Choroid plexus epithelial cell (primary cell): ENCODE measurements at regions not wholly inside any gene's neighbourhood (a gene's known extent, or its start where the extent isn't known, plus 50 kb on each side); places are given as distances from the start of the nearest gene placed in this dataset.

Experiments used
- DNase-seq: peaks from one replicate; pipeline ENCODE4 v3.0.0-alpha.2; 2010; ENCODE audit warnings: low read depth
- H3K4me3 ChIP-seq: 2 replicates; pipeline ENCODE4 v1.5.1; 2011; ENCODE audit warnings: low read depth, mild to moderate bottlenecking, control low read depth, low read length, moderate library complexity
- TF ChIP-seq, protein P1 (sequence below): conservative IDR thresholded peaks from 2 replicates; pipeline ENCODE4 v1.5.1; 2011; ENCODE audit warnings: low read depth, mild to moderate bottlenecking, control low read depth, inconsistent platforms, low read length, moderate library complexity

DNA sequence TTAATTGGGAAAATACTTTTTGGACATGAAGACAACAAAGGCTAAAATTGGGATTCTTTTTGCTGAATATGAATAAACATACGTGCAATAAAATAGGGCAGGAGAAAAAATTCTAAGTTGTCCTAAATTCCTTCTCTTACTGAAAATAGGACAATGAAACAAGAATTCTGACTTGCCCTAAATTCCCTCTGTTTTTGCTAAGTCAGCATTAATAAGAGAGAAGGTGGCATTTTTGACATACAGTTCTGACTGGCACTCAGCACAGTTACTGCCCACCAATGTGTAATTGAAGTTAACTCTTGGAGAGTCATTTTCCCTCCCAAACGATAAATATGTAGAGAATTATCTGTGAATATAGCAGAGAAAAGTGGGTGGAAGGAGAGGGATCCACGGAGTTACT lies 1021.1 kb upstream of the CDH8 start:
- TF ChIP-seq, protein P1, sequence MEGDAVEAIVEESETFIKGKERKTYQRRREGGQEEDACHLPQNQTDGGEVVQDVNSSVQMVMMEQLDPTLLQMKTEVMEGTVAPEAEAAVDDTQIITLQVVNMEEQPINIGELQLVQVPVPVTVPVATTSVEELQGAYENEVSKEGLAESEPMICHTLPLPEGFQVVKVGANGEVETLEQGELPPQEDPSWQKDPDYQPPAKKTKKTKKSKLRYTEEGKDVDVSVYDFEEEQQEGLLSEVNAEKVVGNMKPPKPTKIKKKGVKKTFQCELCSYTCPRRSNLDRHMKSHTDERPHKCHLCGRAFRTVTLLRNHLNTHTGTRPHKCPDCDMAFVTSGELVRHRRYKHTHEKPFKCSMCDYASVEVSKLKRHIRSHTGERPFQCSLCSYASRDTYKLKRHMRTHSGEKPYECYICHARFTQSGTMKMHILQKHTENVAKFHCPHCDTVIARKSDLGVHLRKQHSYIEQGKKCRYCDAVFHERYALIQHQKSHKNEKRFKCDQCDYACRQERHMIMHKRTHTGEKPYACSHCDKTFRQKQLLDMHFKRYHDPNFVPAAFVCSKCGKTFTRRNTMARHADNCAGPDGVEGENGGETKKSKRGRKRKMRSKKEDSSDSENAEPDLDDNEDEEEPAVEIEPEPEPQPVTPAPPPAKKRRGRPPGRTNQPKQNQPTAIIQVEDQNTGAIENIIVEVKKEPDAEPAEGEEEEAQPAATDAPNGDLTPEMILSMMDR = no peak
- H3K4me3 ChIP-seq = no peak overlapping the region
- no peak for DNase-seq

GRCh38 chr16:63050391-63050790 lies 1014.2 kb upstream of the CDH8 start:
- no peak for DNase-seq
- TF ChIP-seq, protein P1 = no peak
- no peak overlapping the region for H3K4me3 ChIP-seq

- no peak for DNase-seq
- H3K4me3 ChIP-seq = no peak overlapping the region
- TF ChIP-seq, protein P1 = no peak
Measured at GRCh38 chr16:63038397-63039106, 1002.3 kb upstream of the CDH8 start.

DNA sequence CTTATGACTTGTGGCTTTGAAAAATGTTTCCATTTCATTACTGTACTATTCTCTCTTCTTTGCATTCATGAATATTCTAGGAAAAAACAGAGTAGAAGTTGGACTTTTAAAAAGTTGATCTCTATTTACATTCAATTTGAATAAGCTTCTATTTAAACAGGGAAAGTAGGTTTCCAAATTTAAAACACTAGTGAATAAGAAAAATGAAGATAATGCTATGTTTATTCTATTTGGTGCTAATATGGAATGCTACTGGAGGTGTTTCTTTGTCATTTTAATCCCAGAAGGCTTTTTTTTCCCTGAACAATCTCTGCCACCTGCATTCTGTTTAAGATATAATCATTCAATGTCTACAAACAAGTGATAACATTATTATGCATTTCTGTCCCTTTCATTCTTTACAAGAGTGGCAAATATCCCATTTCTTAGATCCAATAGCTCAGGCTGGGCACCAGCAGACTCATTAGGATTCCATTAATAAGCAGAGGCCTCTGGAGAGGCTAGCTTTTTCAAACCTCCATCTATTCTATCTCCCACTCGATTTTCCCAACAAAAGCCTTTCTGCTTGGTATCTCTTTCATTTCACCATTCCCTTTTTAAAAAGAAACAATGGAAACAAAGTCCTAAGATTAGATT lies 1001.6 kb upstream of the CDH8 start:
- no peak for DNase-seq
- H3K4me3 ChIP-seq = no peak overlapping the region
- TF ChIP-seq, protein P1 = no peak

GRCh38 chr16:63018581-63019223 lies 982.5 kb upstream of the CDH8 start:
- H3K4me3 ChIP-seq = no peak overlapping the region
- DNase-seq = no peak
- TF ChIP-seq, protein P1 = no peak

- no peak for DNase-seq
- TF ChIP-seq, protein P1 = no peak
Measured at GRCh38 chr16:63008688-63009087, 972.5 kb upstream of the CDH8 start.

More at GRCh38 chr16:63008688-63009087, 972.5 kb upstream of the CDH8 start:
- H3K4me3 ChIP-seq = no peak overlapping the region
